ENCODE measurements at regions not wholly inside any gene's neighbourhood (a gene's known extent, or its start where the extent isn't known, plus 50 kb on each side); places are given as distances from the start of the nearest gene placed in this dataset.
"Not testable (repeated sequence)": the region's sequence is repeated elsewhere in the genome, so short reads cannot be mapped to it uniquely, and the experiment has no call there.

GRCh38 chr22:33221568-33221967, 163.4 kb upstream of the SYN3 start:
- DNase-seq (ENCODE audit: low read depth in 2 of 2), result no peak

- DNase-seq (ENCODE audit: low read depth in 2 of 2), result no peak
Measured at GRCh38 chr22:33220476-33221080, 162.4 kb upstream of the SYN3 start.

GRCh38 chr22:33219648-33220384, 161.6 kb upstream of the SYN3 start:
- DNase-seq (ENCODE audit: low read depth in 2 of 2), result no peak

GRCh38 chr22:33213383-33214075, 155.3 kb upstream of the SYN3 start:
- no peak for DNase-seq (ENCODE audit: low read depth in 2 of 2)

- DNase-seq (ENCODE audit: low read depth in 2 of 2), result peak in 1 of 2 donors; percentile 3
Measured at GRCh38 chr22:33209930-33210784, 152.0 kb upstream of the SYN3 start.

- no peak for DNase-seq (ENCODE audit: low read depth in 2 of 2)
Measured at GRCh38 chr22:33204408-33204807, 146.2 kb upstream of the SYN3 start.

- DNase-seq (ENCODE audit: low read depth in 2 of 2), result no peak
Measured at GRCh38 chr22:33202455-33202854, 144.3 kb upstream of the SYN3 start.

GRCh38 chr22:33194529-33195077, 136.4 kb upstream of the SYN3 start:
- no peak for DNase-seq (ENCODE audit: low read depth in 2 of 2)

GRCh38 chr22:33192156-33192555, 134.0 kb upstream of the SYN3 start:
- no peak for DNase-seq (ENCODE audit: low read depth in 2 of 2)

GRCh38 chr22:33188326-33188725, 130.1 kb upstream of the SYN3 start:
- no peak for DNase-seq (ENCODE audit: low read depth in 2 of 2)

GRCh38 chr22:33186816-33187215, 128.6 kb upstream of the SYN3 start:
- DNase-seq (ENCODE audit: low read depth in 2 of 2), result no peak

GRCh38 chr22:33180356-33180755, 122.2 kb upstream of the SYN3 start:
- no peak for DNase-seq (ENCODE audit: low read depth in 2 of 2)

GRCh38 chr22:33167998-33168790, 110.0 kb upstream of the SYN3 start:
- DNase-seq (ENCODE audit: low read depth in 2 of 2), result no peak

GRCh38 chr22:33166206-33166605, 108.0 kb upstream of the SYN3 start:
- no peak for DNase-seq (ENCODE audit: low read depth in 2 of 2)

- no peak for DNase-seq (ENCODE audit: low read depth in 2 of 2)
Measured at GRCh38 chr22:33163815-33164214, 105.6 kb upstream of the SYN3 start.

- no peak for DNase-seq (ENCODE audit: low read depth in 2 of 2)
Measured at GRCh38 chr22:33162196-33162595, 104.0 kb upstream of the SYN3 start.

GRCh38 chr22:33160525-33160924, 102.3 kb upstream of the SYN3 start:
- DNase-seq (ENCODE audit: low read depth in 2 of 2), result no peak

- DNase-seq (ENCODE audit: low read depth in 2 of 2), result not testable (repeated sequence)
Measured at GRCh38 chr22:33154967-33155366, 96.8 kb upstream of the SYN3 start.

- DNase-seq (ENCODE audit: low read depth in 2 of 2), result no peak
Measured at GRCh38 chr22:33149611-33150010, 91.4 kb upstream of the SYN3 start.

GRCh38 chr22:33144721-33145120, 86.5 kb upstream of the SYN3 start:
- no peak for DNase-seq (ENCODE audit: low read depth in 2 of 2)

Measured in stimulated activated CD4-positive, alpha-beta T cell treated with anti-CD3 and anti-CD28 coated beads, Interleukin-15, amount 100 ng/mL, for 48 hours (primary cell).